OCI-LY3 (cell line): ENCODE measurements at regions not wholly inside any gene's neighbourhood (a gene's known extent, or its start where the extent isn't known, plus 50 kb on each side); places are given as distances from the start of the nearest gene placed in this dataset.

Source experiments
- EZH2phosphoT487 ChIP-seq: fragments of 200-600 bp; shearing (Covaris generic); IDR thresholded peaks from 2 replicates; pipeline ENCODE4 v1.6.1; 2018; ENCODE audit warnings: antibody characterized with exemption, mixed run types, low read depth
- TF ChIP-seq, protein P1 (sequence below): fragments of 200-600, 300-600 bp; sonication (generic); IDR thresholded peaks from 2 replicates; pipeline ENCODE4 v1.5.1; 2014; ENCODE audit warnings: antibody characterized with exemption, low read length, low read depth

GRCh38 chr3:168998792-168999191 lies 664.7 kb downstream of the MECOM start:
- TF ChIP-seq, protein P1, sequence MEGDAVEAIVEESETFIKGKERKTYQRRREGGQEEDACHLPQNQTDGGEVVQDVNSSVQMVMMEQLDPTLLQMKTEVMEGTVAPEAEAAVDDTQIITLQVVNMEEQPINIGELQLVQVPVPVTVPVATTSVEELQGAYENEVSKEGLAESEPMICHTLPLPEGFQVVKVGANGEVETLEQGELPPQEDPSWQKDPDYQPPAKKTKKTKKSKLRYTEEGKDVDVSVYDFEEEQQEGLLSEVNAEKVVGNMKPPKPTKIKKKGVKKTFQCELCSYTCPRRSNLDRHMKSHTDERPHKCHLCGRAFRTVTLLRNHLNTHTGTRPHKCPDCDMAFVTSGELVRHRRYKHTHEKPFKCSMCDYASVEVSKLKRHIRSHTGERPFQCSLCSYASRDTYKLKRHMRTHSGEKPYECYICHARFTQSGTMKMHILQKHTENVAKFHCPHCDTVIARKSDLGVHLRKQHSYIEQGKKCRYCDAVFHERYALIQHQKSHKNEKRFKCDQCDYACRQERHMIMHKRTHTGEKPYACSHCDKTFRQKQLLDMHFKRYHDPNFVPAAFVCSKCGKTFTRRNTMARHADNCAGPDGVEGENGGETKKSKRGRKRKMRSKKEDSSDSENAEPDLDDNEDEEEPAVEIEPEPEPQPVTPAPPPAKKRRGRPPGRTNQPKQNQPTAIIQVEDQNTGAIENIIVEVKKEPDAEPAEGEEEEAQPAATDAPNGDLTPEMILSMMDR = no peak
- TF ChIP-seq EZH2phosphoT487 = no peak
